Activated T-helper 17 cell treated with anti-CD3 and anti-CD28 coated beads, Interleukin-2, amount 50 U/mL, for 72 hours (primary cell): ENCODE measurements at regions not wholly inside any gene's neighbourhood (a gene's known extent, or its start where the extent isn't known, plus 50 kb on each side); places are given as distances from the start of the nearest gene placed in this dataset.
A peak's percentile ranks its signal among the peaks of the same experiment; 100 is the strongest.

Experiments used
- ATAC-seq: fragments of 150-1000 bp; cut with Tn5 transposase; replicated peaks from 2 replicates; pipeline ENCODE4 v1.10.0; 2021; ENCODE audit warnings: mild to moderate bottlenecking, moderate library complexity
- H3K27ac Mint-ChIP-seq: one replicate; pipeline ENCODE4 v1.8.0; 2022; ENCODE audit warnings: mixed read lengths
- H3K27me3 Mint-ChIP-seq: one replicate; pipeline ENCODE4 v1.8.0; 2022; ENCODE audit warnings: mixed read lengths
- H3K36me3 Mint-ChIP-seq: one replicate; pipeline ENCODE4 v1.8.0; 2022; ENCODE audit warnings: low read depth, mild to moderate bottlenecking, mixed read lengths
- H3K4me1 Mint-ChIP-seq: one replicate; pipeline ENCODE4 v1.8.0; 2022; ENCODE audit warnings: mixed read lengths
- H3K4me3 Mint-ChIP-seq: one replicate; pipeline ENCODE4 v1.8.0; 2022; ENCODE audit warnings: mild to moderate bottlenecking, mixed read lengths
- H3K9me3 Mint-ChIP-seq: one replicate; pipeline ENCODE4 v1.8.0; 2022; ENCODE audit warnings: mixed read lengths

DNA sequence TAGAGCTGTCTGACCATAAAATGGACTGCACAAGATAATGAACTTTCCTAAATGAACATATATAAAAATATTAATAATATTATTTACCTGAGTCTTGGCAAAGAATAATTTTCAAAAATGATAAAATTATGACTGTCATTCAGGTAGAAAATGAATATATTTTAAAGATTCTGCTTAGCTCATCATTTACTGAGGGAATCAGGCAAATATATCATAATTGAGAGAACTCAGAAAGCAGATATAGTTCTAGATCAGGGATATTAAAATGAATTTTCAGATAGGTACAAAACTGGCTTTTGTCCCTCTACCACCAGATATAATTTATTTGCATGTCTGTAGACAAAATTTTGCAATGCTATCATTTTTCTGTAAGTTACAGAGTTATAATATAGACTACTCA, 86.1 kb upstream of the CPM start:
- ATAC-seq: no peak
- H3K27me3 Mint-ChIP-seq: peaks cover 12% of the 10 kb centered on the region

DNA sequence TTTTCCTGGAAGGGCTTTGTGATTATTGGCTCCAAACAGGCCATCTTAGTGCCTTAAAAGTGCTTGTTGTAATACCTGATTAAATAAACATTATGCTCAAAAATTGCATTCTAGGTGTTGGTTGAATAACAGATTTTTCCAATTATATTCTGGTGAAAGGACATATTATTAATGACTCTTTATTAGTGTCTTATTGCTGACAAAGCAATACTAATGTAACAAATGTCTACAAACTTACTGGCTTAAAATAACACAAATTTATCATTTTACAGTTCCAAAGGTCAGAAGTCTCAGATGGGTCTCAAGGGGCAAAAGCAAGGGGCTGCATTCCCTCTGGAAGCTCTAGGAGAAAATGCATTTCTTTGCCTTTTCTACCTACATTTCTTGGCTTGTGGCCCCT, 86.9 kb upstream of the CPM start:
- Mint-ChIP-seq H3K9me3 (no peaks in the 10 kb centered on the region), H3K4me1 (no peaks in the 10 kb centered on the region), H3K4me3 (no peak overlapping the region), H3K27ac (no peak overlapping the region), H3K36me3 (no peaks in the 10 kb centered on the region), H3K27me3 (peaks cover 12% of the 10 kb centered on the region)
- no peak for ATAC-seq

More for the DNA sequence above, 86.1 kb upstream of the CPM start:
- Mint-ChIP-seq H3K4me1 (no peaks in the 10 kb centered on the region), H3K36me3 (no peaks in the 10 kb centered on the region), H3K27ac (no peak overlapping the region), H3K4me3 (no peak overlapping the region), H3K9me3 (no peaks in the 10 kb centered on the region)

DNA sequence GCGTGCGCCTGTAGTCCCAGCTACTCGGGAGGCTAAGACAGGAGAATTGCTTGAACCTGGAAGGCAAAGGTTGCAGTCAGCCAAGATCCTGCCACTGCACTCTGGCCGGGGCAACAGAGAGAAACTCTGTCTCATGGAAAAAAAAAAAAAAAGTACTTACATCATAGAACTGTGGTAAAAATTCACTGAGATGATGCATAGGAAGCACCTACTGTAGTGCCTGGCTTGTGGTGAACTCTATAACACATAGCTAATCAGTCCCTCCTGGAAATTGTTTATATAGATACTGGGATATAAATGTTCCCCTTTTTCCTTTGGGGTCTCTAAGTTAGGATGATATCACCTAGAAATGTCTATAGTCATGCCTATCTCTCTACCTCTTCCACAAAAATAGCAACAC, 89.7 kb upstream of the CPM start:
- no peak overlapping the region for H3K27ac Mint-ChIP-seq
- peak; percentile 24 for ATAC-seq
- H3K4me1 Mint-ChIP-seq: no peaks in the 10 kb centered on the region
- no peaks in the 10 kb centered on the region for H3K36me3 Mint-ChIP-seq
- H3K9me3 Mint-ChIP-seq: no peaks in the 10 kb centered on the region
- H3K4me3 Mint-ChIP-seq: no peak overlapping the region
- H3K27me3 Mint-ChIP-seq: peaks cover 10% of the 10 kb centered on the region

DNA sequence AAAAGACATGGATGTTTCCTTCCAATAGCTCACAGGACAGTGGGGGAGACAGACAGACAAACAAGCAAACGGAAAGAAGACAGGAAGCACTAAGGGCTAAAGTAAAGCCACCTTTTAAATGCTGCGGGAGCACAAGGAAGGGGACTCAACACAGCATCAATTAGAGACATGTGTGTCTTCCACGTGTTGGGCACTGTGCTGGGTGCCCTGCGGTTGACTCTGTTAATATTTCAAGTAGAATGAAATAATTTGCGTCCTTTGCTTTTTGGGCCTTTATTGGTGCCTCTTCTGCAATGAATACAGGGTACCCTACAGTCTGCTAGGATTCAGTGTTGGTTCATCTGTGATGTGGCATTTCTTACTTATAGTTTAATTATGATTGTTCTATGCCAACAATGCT, 90.9 kb upstream of the CPM start:
- no peak overlapping the region for H3K27ac Mint-ChIP-seq
- no peak overlapping the region for H3K4me3 Mint-ChIP-seq
- peaks cover 3% of the 10 kb centered on the region for H3K27me3 Mint-ChIP-seq
- no peaks in the 10 kb centered on the region for H3K4me1 Mint-ChIP-seq
- ATAC-seq: no peak
- no peaks in the 10 kb centered on the region for H3K9me3 Mint-ChIP-seq
- no peaks in the 10 kb centered on the region for H3K36me3 Mint-ChIP-seq

DNA sequence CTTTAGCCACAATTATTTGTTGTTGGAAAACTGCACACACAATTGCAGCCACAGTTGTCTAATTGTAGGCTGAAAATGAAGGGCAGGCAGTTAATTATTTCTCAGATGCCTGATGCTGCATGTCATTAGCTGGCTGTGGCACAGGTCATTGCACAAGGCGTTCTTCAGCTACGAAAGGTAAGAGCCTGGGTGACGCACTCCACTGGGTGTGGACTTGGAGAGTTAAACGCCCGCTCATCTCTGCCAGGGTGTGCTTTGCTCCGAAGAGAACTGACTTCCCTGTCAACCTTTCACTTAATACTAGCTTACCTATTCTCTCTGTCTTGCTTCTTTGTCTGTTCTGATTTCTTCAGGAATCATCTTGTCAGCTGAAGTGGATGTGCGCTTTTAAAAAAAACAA, 91.4 kb upstream of the CPM start:
- H3K9me3 Mint-ChIP-seq: no peaks in the 10 kb centered on the region
- H3K4me3 Mint-ChIP-seq: no peak overlapping the region
- peaks cover 3% of the 10 kb centered on the region for H3K27me3 Mint-ChIP-seq
- ATAC-seq: no peak
- no peak overlapping the region for H3K27ac Mint-ChIP-seq
- H3K4me1 Mint-ChIP-seq: no peaks in the 10 kb centered on the region
- no peaks in the 10 kb centered on the region for H3K36me3 Mint-ChIP-seq

DNA sequence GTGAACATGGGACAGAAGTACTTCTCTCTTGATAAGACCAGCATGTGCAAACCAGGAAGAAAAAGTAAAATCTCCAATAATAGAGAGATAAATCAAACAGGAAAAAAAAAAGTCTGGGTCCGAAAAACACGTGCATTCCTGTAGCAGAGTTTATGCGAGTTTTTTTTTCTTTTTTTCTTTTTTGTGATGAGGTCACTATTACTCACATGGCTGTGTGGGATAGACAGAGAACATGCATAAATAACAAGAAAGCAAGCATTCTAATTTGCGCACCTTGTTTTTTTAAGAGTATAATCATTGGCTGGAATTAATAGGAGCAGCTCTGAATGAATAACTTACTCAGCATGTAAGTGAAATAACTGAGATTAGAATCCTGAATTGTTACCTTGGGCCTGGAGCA, 91.9 kb upstream of the CPM start:
- Mint-ChIP-seq H3K27ac (no peak overlapping the region), H3K4me3 (no peak overlapping the region), H3K27me3 (peaks cover 3% of the 10 kb centered on the region), H3K36me3 (no peaks in the 10 kb centered on the region), H3K4me1 (no peaks in the 10 kb centered on the region), H3K9me3 (no peaks in the 10 kb centered on the region)
- no peak for ATAC-seq

DNA sequence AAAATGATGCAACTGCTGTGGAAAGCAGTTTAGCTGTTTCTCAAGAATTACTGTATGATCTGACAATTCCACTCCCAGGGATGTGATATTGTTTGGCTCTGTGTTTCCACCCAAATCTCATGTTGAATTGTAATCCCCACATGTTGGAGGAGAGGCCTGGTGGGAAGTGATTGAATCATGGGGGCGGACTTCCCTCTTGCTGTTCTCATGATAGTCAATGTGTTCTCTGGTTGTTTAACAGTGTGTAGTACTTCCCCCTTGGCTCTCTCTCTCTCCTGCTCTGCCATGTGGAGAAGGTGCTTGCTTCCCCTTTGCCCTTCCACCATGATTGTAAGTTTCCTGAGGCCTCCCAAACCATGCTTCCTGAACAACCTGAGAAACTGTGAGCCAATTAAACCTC, 93.4 kb upstream of the CPM start:
- no peak overlapping the region for H3K4me3 Mint-ChIP-seq
- ATAC-seq: no peak

DNA sequence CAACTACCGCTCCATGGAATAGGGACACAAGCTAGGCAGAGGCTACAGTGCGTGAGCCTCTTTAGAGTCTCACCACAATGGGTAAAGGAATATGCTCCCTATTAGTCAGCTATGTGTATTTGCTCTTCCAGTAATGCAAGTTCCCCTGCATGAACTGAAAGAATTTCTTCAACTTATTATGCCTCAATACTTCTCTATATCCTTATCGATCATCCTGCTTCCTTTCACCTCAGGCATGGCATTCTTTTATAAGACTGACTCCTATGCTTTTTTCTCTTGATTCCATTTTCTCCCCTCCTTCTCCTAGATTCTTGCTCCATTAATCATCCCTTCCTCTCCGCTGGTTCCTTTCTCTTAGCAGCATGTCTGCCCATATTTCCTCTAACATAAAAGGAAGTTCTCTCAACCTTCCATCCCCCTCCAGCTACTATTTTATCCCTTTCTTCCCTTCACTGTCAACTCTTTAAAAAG, 94.5 kb upstream of the CPM start:
- no peak overlapping the region for H3K27ac Mint-ChIP-seq
- H3K27me3 Mint-ChIP-seq: peaks cover 3% of the 10 kb centered on the region
- no peak overlapping the region for H3K4me3 Mint-ChIP-seq
- H3K36me3 Mint-ChIP-seq: no peaks in the 10 kb centered on the region
- H3K9me3 Mint-ChIP-seq: no peaks in the 10 kb centered on the region
- H3K4me1 Mint-ChIP-seq: no peaks in the 10 kb centered on the region
- ATAC-seq: no peak

More for the DNA sequence above, 93.4 kb upstream of the CPM start:
- peaks cover 3% of the 10 kb centered on the region for H3K27me3 Mint-ChIP-seq
- H3K36me3 Mint-ChIP-seq: no peaks in the 10 kb centered on the region
- H3K9me3 Mint-ChIP-seq: no peaks in the 10 kb centered on the region
- no peaks in the 10 kb centered on the region for H3K4me1 Mint-ChIP-seq
- no peak overlapping the region for H3K27ac Mint-ChIP-seq

DNA sequence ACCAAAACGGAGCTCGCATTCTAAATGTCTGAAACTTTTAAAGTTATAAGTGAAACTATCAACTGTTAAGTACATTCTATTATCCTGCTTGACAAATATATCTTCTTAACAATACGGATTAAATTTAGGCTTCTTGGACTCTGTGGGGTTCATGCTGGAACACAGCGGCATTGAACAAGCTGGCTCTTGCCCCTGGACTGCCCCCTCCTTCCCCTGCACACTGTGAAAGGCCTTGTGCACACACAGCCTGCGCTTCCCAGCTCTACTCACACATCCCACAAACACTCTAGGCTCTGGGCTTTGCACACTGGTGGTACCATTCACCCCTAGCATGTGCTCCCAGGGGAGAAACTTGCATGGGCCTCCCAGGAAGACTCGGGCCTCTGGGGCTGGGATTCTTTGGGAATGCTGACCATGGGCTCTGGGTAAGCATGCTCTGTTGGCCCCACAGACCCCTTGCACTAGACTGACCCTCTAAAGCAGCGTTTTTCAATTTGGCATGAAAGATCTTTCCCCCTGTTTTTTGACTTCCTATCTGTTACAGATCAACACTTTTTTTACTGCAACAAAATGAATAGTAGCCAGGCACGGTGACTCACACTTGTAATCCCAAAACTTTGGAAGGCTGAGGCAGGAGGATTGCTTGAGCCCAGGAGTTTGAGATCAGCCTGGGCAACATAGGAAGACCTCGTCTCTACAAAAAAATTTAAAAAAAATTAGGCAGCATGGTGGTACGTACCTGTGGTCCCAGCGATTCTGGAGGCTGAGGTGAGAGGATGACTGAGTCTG, 96.2 kb upstream of the CPM start:
- no peak overlapping the region for H3K4me3 Mint-ChIP-seq
- no peaks in the 10 kb centered on the region for H3K36me3 Mint-ChIP-seq
- H3K27me3 Mint-ChIP-seq: peaks cover 3% of the 10 kb centered on the region
- no peaks in the 10 kb centered on the region for H3K4me1 Mint-ChIP-seq
- ATAC-seq: no peak
- no peaks in the 10 kb centered on the region for H3K9me3 Mint-ChIP-seq
- H3K27ac Mint-ChIP-seq: no peak overlapping the region

DNA sequence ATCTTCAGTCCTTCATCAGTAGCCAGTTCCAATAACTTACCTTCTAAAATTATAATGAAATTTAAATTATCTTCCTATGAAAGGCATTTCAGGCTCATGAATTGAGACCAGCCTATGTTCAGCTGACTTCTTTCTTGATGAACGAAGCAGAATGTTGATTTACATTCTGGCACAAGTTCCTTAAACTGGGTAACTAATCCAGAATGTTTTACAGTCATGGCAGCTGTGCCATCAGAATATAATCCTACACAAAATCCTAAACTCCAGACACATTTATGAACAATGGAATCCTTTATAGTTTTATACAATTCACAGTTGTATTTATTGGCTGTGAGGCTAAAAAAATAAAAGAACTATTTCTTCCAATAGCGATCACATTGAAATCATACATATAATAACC, 97.3 kb upstream of the CPM start:
- Mint-ChIP-seq H3K4me1 (no peaks in the 10 kb centered on the region), H3K36me3 (no peaks in the 10 kb centered on the region), H3K4me3 (no peak overlapping the region), H3K27me3 (peaks cover under 1% of the 10 kb centered on the region), H3K9me3 (no peaks in the 10 kb centered on the region), H3K27ac (no peak overlapping the region)
- ATAC-seq: no peak

DNA sequence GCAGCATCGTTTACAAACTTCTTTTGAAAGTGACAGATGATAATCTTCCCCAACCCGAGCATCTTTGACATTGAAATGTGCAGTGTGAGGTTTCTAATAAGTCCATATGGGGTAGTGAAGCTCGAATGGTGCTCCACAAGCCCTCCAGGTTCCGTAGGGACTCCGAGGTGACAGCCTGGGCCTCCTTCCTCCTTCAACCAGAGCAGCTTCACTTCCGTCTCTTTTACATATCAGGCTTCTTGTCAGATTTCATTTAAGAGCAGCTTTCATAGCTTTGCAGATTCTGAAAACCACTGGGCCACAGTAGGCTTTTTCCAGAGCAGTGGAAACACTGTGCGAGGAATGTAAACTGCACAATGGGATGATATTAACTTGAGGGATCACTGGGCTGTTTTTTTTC, 103.6 kb upstream of the CPM start:
- no peak overlapping the region for H3K4me3 Mint-ChIP-seq
- no peak for ATAC-seq
- no peaks in the 10 kb centered on the region for H3K9me3 Mint-ChIP-seq
- peaks cover 6% of the 10 kb centered on the region for H3K27me3 Mint-ChIP-seq
- no peak overlapping the region for H3K27ac Mint-ChIP-seq
- no peaks in the 10 kb centered on the region for H3K36me3 Mint-ChIP-seq
- no peaks in the 10 kb centered on the region for H3K4me1 Mint-ChIP-seq

DNA sequence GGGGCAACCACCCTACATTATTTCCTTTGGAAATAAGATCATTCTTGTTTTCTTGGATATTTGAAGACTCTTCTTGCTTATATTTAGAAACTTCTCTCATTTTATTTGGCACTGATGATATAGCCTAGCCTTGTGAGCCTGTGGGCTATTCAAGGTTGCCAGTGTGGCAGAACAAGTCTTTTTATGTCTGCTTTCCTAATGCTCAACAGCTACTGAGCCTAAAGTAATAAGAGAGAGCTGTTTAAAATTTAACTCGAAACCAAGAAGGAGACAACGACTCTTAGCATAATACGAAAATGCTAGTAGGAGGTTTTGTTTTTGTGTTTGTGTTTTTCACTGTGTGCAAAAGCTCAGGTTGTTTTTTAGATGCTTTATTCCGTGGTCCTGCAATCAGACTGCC, 104.0 kb upstream of the CPM start:
- no peaks in the 10 kb centered on the region for H3K9me3 Mint-ChIP-seq
- H3K4me1 Mint-ChIP-seq: no peaks in the 10 kb centered on the region
- no peak overlapping the region for H3K4me3 Mint-ChIP-seq
- H3K27me3 Mint-ChIP-seq: peaks cover 6% of the 10 kb centered on the region
- H3K36me3 Mint-ChIP-seq: no peaks in the 10 kb centered on the region
- H3K27ac Mint-ChIP-seq: no peak overlapping the region
- no peak for ATAC-seq

DNA sequence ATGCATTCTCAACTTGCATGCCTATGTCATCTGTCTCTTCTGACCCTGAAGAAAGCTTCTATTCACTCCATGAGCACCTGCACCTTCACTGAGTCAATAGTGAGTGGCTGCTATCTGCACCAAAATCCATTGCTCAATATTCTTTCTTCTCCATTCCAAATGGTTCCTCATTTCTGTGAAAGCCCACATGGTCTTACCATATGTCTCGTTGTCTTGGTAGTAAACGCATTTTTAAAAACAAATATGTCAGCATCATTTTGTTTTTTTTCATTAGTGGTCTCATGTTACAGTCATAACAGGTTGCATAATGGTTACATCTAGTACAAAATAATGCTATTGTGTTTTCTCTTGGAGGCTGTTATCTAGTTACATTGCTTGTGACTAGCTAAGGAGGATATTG, 106.9 kb upstream of the CPM start:
- no peak for ATAC-seq
- Mint-ChIP-seq H3K9me3 (no peaks in the 10 kb centered on the region), H3K4me1 (no peaks in the 10 kb centered on the region), H3K4me3 (no peak overlapping the region), H3K27ac (no peak overlapping the region), H3K27me3 (peaks cover 6% of the 10 kb centered on the region), H3K36me3 (no peaks in the 10 kb centered on the region)

DNA sequence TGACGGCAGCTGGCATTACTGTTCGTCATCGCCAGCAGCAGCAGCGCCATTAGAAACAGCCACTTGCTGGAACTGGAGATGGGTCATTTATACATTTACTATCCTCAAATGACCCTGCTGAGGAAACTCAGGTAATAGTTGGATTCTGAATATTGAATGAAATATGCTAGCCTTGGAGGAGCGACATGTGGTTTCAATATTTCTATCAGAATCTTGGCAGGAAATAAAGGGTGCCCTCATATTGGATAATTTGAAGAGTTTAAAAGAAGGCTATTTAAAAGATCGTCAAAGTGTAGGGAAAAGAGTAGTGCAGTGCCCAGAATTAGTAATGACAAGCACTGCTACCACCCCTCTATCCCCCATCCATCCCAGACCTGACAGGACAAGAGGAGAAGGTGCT, 109.6 kb upstream of the CPM start:
- no peaks in the 10 kb centered on the region for H3K9me3 Mint-ChIP-seq

DNA sequence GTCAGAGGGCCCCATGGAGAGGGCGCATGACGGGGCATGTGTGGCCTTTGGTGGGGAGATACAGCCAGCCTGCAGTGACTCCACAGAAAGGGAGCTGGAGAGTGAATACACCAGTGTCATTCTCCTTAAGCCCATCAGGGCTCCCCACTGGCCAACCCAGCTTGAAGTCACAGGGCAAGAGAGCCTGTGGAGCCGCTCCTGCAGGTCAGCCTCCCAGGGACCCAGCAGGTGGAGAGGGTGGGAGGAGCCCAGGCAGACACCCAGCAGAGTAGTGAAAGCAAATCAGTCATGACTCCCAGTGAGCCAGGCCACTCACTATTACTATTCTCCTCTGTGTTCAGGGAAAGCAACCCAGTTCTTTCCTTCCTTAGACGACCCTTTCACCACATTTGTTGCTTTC, 110.0 kb upstream of the CPM start:
- Mint-ChIP-seq H3K27ac (no peak overlapping the region), H3K4me3 (no peak overlapping the region), H3K27me3 (peaks cover 6% of the 10 kb centered on the region), H3K9me3 (no peaks in the 10 kb centered on the region), H3K4me1 (no peaks in the 10 kb centered on the region), H3K36me3 (no peaks in the 10 kb centered on the region)
- no peak for ATAC-seq

More for the DNA sequence above, 109.6 kb upstream of the CPM start:
- Mint-ChIP-seq H3K36me3 (no peaks in the 10 kb centered on the region), H3K27me3 (peaks cover 6% of the 10 kb centered on the region), H3K4me1 (no peaks in the 10 kb centered on the region), H3K27ac (no peak overlapping the region), H3K4me3 (no peak overlapping the region)
- ATAC-seq: no peak

DNA sequence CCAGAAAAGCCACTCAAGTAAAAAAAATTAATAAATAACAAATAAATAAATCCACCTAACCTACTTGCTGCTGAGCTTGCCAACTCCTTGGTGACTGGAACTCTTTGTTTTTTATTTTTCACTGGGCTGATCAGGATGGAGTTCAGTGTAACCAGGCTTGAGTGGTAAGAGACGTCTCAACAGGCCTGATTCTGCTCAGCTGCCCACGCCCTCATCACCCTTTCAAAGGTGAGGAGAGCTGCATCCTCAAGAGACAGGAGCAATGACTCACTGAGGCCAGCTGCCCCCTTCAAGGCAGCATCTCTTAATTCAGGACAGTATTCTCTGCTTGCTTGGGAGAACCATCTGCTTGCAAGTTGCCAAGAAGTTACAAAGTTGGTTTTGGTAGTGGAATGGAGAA, 111.9 kb upstream of the CPM start:
- peak; percentile 43 for ATAC-seq
- H3K27ac Mint-ChIP-seq: no peak overlapping the region
- no peaks in the 10 kb centered on the region for H3K36me3 Mint-ChIP-seq
- peaks cover 7% of the 10 kb centered on the region for H3K27me3 Mint-ChIP-seq
- no peaks in the 10 kb centered on the region for H3K9me3 Mint-ChIP-seq
- H3K4me1 Mint-ChIP-seq: no peaks in the 10 kb centered on the region
- H3K4me3 Mint-ChIP-seq: no peak overlapping the region
